RWPE1 (cell line): ENCODE measurements at regions not wholly inside any gene's neighbourhood (a gene's known extent, or its start where the extent isn't known, plus 50 kb on each side); places are given as distances from the start of the nearest gene placed in this dataset.
A peak's percentile ranks its signal among the peaks of the same experiment; 100 is the strongest.

ENCODE experiments used
- CTCF ChIA-PET: fragments of 350-600 bp; sonication (Branson Sonifier 250); formaldehyde crosslinking; extraction: SDS; loops from one replicate; lab custom pipeline; 2021; lab: Yijun Ruan, JAX
- POLR2A ChIA-PET: fragments of 400-600 bp; formaldehyde crosslinking; extraction: SDS; loops from one replicate; lab custom pipeline; 2020; ENCODE audit warnings: antibody characterized with exemption; ENCODE audit not compliant: low non-redundant PET; lab: Yijun Ruan, JAX
- DNase-seq: peaks from one replicate; pipeline ENCODE4 v3.0.0; 2012; ENCODE audit warnings: low spot score
- H3K27ac ChIP-seq: fragments of 450-650 bp; 2 replicates; pipeline ENCODE4 v1.5.1; 2017
- TF ChIP-seq, protein P1 (sequence below): fragments of 450-650 bp; conservative IDR thresholded peaks from 2 replicates; pipeline ENCODE4 v1.5.1; 2017; ENCODE audit warnings: low read depth, mild to moderate bottlenecking

GRCh38 chr15:95869920-95870319 is 460.6 kb upstream of the NR2F2 start:
- POLR2A ChIA-PET, result no interaction called here

GRCh38 chr15:95872366-95872771 is 458.1 kb upstream of the NR2F2 start:
- H3K27ac ChIP-seq, result no peak overlapping the region
- TF ChIP-seq, protein P1, sequence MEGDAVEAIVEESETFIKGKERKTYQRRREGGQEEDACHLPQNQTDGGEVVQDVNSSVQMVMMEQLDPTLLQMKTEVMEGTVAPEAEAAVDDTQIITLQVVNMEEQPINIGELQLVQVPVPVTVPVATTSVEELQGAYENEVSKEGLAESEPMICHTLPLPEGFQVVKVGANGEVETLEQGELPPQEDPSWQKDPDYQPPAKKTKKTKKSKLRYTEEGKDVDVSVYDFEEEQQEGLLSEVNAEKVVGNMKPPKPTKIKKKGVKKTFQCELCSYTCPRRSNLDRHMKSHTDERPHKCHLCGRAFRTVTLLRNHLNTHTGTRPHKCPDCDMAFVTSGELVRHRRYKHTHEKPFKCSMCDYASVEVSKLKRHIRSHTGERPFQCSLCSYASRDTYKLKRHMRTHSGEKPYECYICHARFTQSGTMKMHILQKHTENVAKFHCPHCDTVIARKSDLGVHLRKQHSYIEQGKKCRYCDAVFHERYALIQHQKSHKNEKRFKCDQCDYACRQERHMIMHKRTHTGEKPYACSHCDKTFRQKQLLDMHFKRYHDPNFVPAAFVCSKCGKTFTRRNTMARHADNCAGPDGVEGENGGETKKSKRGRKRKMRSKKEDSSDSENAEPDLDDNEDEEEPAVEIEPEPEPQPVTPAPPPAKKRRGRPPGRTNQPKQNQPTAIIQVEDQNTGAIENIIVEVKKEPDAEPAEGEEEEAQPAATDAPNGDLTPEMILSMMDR, result no peak
- CTCF ChIA-PET, result no interaction called here
- POLR2A ChIA-PET, result no interaction called here
- peak; percentile 66 for DNase-seq

More at GRCh38 chr15:95869920-95870319, 460.6 kb upstream of the NR2F2 start:
- no peak overlapping the region for H3K27ac ChIP-seq
- CTCF ChIA-PET, result no interaction called here
- TF ChIP-seq, protein P1, result no peak
- no peak for DNase-seq

GRCh38 chr15:95874637-95875036 is 455.9 kb upstream of the NR2F2 start:
- H3K27ac ChIP-seq, result no peak overlapping the region
- DNase-seq, result no peak
- TF ChIP-seq, protein P1, result no peak
- ChIA-PET CTCF (interaction anchor here (0.6 kb wide), 1 partner anchor 20 kb away, joined by 3 read pairs; no protein-coding TSS in a partner anchor), POLR2A (no interaction called here)

- ChIA-PET POLR2A (no interaction called here), CTCF (interaction anchor here (0.6 kb wide), 1 partner anchor 554 kb away, joined by 3 read pairs; no protein-coding TSS in a partner anchor)
- no peak overlapping the region for H3K27ac ChIP-seq
- TF ChIP-seq, protein P1, result no peak
- DNase-seq, result peak; percentile 30
Measured at GRCh38 chr15:95875121-95875643, 455.3 kb upstream of the NR2F2 start.

- ChIA-PET POLR2A (no interaction called here), CTCF (interaction anchor here (1.0 kb wide), 1 partner anchor 447 kb away, joined by 5 read pairs; no protein-coding TSS in a partner anchor)
- no peak overlapping the region for H3K27ac ChIP-seq
Measured at GRCh38 chr15:95880031-95880570, 450.4 kb upstream of the NR2F2 start.

DNA sequence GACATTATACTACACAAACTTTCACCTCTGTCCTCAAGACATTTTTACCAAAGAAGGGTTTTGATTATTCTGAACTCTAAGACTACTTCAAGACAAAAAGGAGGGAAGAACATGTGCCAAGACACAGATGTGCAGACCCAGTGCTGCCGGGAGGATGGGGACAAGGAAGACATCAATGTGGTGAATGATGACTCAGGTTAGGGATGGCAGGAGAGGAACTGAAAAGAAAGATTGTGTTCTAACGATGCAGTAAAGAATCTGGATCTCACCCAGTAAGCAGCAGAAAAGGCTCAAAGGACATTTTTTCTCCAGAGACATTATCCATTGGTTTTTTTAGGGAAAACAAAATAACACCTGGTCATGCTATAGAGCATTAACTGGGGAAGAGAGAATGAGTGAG is 449.9 kb upstream of the NR2F2 start:
- TF ChIP-seq, protein P1, result no peak
- no peak for DNase-seq
- ChIA-PET CTCF (no interaction called here), POLR2A (no interaction called here)
- H3K27ac ChIP-seq, result no peak overlapping the region

More at GRCh38 chr15:95880031-95880570, 450.4 kb upstream of the NR2F2 start:
- TF ChIP-seq, protein P1, result no peak
- no peak for DNase-seq
